ENCODE measurements at regions not wholly inside any gene's neighbourhood (a gene's known extent, or its start where the extent isn't known, plus 50 kb on each side); places are given as distances from the start of the nearest gene placed in this dataset.

DNA sequence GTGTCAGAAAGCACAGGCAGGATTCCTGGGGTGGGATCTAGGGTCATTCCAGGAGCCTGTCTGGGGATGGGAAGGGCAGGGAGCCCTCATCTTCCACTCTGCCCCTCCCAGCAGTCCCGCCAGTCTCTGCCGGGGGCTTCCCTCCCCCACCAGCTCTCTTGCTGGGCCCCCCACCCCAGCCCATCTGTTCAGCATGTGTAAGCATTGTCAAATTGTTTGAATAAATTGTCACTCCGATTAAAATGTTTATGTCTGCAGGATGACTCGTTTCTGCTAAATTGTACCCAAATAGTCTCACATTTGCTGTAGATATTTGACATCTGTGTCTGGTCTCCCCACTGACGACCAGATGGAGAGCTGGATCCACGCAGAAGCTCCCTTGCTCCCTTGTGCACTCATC lies 257.6 kb downstream of the ANKRD60 start:
- no peak overlapping the region for H3K4me2 ChIP-seq (ENCODE audit: low read length)
- no peak for TF ChIP-seq TCF7L2 (IDR thresholded peaks at IDR 0.05; ENCODE audit: borderline replicate concordance, extremely low read depth, insufficient read depth, insufficient read length)
- no peak for TF ChIP-seq YY1 (IDR thresholded peaks at IDR 0.05; ENCODE audit: extremely low read depth, insufficient replicate concordance, low read depth, low read length)
- TF ChIP-seq JUND (IDR thresholded peaks at IDR 0.05), result no peak
- TF ChIP-seq, protein P1, sequence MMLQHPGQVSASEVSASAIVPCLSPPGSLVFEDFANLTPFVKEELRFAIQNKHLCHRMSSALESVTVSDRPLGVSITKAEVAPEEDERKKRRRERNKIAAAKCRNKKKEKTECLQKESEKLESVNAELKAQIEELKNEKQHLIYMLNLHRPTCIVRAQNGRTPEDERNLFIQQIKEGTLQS (IDR thresholded peaks at IDR 0.05), result no peak
- TF ChIP-seq ZNF274 (IDR thresholded peaks at IDR 0.05; ENCODE audit: low read depth, low read length), result no peak
- TF ChIP-seq EGR1 (IDR thresholded peaks at IDR 0.05; ENCODE audit: low read depth), result no peak
- ChIA-PET CTCF (no interaction called here), POLR2A (no interaction called here), RAD21 (ENCODE audit: low non-redundant PET in 1 of 2, low total read pairs in 2 of 2, uncharacterized antibody in 2 of 2, unreplicated experiment in 2 of 2) (no interaction called here)
- no peak overlapping the region for H3K27ac ChIP-seq (ENCODE audit: low read depth, low read length)
- H4K20me1 ChIP-seq (ENCODE audit: insufficient read depth), result no peaks in the 10 kb centered on the region
- no peaks in the 10 kb centered on the region for H3K4me1 ChIP-seq (ENCODE audit: control insufficient read depth in 1 of 2, insufficient read depth in 2 of 2, low read length in 2 of 2)
- ATAC-seq (no peak), DNase-seq (ENCODE audit: low read depth, low spot score) (no peak)
- no peaks in the 10 kb centered on the region for H3K9me3 ChIP-seq (ENCODE audit: control insufficient read depth in 1 of 2, insufficient read depth in 1 of 2, low read depth in 1 of 2, low read length in 2 of 2)
- no peaks in the 10 kb centered on the region for H3K36me3 ChIP-seq (ENCODE audit: control insufficient read depth in 1 of 2, insufficient read depth in 2 of 2, low read length in 2 of 2)
- H3K79me2 ChIP-seq (ENCODE audit: insufficient read depth, low read length), result no peaks in the 10 kb centered on the region
- H3K27me3 ChIP-seq (ENCODE audit: insufficient read depth, low read length), result peaks cover 27% of the 10 kb centered on the region
- H3K9ac ChIP-seq (ENCODE audit: low read length), result no peak overlapping the region
- no TSS peak for BruUV-seq (replicated peaks)
- no peak overlapping the region for H3K4me3 ChIP-seq (replicated peaks in 1 of 2; ENCODE audit: low read depth in 1 of 2, low read length in 2 of 2)
- no peak overlapping the region for H2AFZ ChIP-seq (ENCODE audit: low read depth, low read length, poor library complexity, severe bottlenecking)
- H3K9me2 ChIP-seq (ENCODE audit: insufficient read depth), result no peaks in the 10 kb centered on the region
- intact Hi-C loops (cut with micrococcal nuclease), result no loop called here

DNA sequence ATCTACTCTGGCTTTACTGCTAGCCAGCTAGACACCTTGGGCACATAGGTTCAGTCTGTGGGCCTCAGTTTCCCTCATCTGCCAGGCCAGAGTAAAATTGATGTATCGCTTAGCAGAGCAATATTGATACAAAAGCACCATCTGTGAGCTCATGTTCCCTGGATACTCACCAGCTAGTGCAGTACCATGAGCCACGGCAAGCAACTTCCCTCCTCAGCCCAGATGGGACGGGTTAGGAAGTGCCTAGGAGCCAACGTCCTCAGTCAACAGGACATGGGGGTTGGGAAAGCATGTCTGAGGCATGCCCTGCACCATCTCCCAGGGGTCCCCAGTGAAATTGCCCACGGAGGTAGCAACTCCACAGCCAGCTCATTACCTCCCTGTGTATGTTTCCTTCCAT lies 258.3 kb downstream of the ANKRD60 start:
- Histone ChIP-seq H3K9me2 (ENCODE audit: insufficient read depth) (no peaks in the 10 kb centered on the region), H3K4me2 (ENCODE audit: low read length) (no peak overlapping the region), H3K4me1 (ENCODE audit: control insufficient read depth in 1 of 2, insufficient read depth in 2 of 2, low read length in 2 of 2) (no peaks in the 10 kb centered on the region), H3K79me2 (ENCODE audit: insufficient read depth, low read length) (no peaks in the 10 kb centered on the region), H3K27ac (ENCODE audit: low read depth, low read length) (no peak overlapping the region), H3K36me3 (ENCODE audit: control insufficient read depth in 1 of 2, insufficient read depth in 2 of 2, low read length in 2 of 2) (no peaks in the 10 kb centered on the region), H4K20me1 (ENCODE audit: insufficient read depth) (no peaks in the 10 kb centered on the region), H3K4me3 (replicated peaks in 1 of 2; ENCODE audit: low read depth in 1 of 2, low read length in 2 of 2) (no peak overlapping the region), H3K9ac (ENCODE audit: low read length) (no peak overlapping the region), H3K9me3 (ENCODE audit: control insufficient read depth in 1 of 2, insufficient read depth in 1 of 2, low read depth in 1 of 2, low read length in 2 of 2) (no peaks in the 10 kb centered on the region), H3K27me3 (ENCODE audit: insufficient read depth, low read length) (peaks cover 35% of the 10 kb centered on the region), H2AFZ (ENCODE audit: low read depth, low read length, poor library complexity, severe bottlenecking) (no peak overlapping the region)
- RAD21 ChIA-PET (ENCODE audit: low non-redundant PET in 1 of 2, low total read pairs in 2 of 2, uncharacterized antibody in 2 of 2, unreplicated experiment in 2 of 2), result no interaction called here
- DNase-seq (ENCODE audit: low read depth, low spot score) (no peak), ATAC-seq (no peak)
- intact Hi-C loops (cut with micrococcal nuclease), result no loop called here
- POLR2A ChIA-PET, result no interaction called here
- TF ChIP-seq TCF7L2 (IDR thresholded peaks at IDR 0.05; ENCODE audit: borderline replicate concordance, extremely low read depth, insufficient read depth, insufficient read length) (no peak), POLR2AphosphoS5 (IDR thresholded peaks at IDR 0.05; ENCODE audit: low read depth, low read length) (no peak), YY1 (IDR thresholded peaks at IDR 0.05; ENCODE audit: extremely low read depth, insufficient replicate concordance, low read depth, low read length) (no peak), EZH2phosphoT487 (IDR thresholded peaks at IDR 0.05; ENCODE audit: borderline replicate concordance) (no peak), RAD21 (IDR thresholded peaks at IDR 0.05; ENCODE audit: low read depth) (no peak)
- CTCF ChIA-PET, result no interaction called here
- BruUV-seq (replicated peaks), result no TSS peak

Data from HCT116 (cell line).